ENCODE measurements at regions not wholly inside any gene's neighbourhood (a gene's known extent, or its start where the extent isn't known, plus 50 kb on each side); places are given as distances from the start of the nearest gene placed in this dataset.

DNA sequence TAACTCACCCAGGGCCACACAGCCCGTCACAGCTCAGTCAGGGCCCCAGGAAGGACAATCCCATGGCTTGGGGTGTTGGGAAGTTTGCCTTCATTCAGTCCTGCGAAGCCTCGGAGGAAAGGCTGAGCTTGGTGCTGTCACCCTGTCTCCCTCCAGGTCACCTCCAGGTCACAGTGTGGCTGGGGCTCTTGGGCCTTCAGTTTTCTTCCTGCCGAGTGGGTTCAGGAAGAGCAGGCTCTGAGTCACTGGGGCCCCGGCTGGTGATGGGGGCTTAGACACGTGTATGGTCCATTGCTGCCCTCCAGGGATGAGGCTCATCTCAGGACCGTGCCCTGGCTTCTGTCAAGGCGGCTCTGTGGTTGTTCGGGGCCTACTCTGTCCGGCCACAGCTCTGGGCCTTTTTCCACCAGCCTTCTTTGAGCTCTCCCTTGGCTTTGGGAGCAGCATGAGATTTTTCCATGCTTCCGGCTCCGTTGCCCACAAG is 118.6 kb downstream of the INHBB start (continued):
- no peak for TF ChIP-seq RCOR2 (CRISPR knock-in tag; IDR thresholded peaks at IDR 0.05)
- peak; percentile 62; the same call in 1 of the 2 replicates for TF ChIP-seq ZFP90 (CRISPR knock-in tag; IDR thresholded peaks at IDR 0.05; ENCODE audit: borderline replicate concordance)
- peak; percentile 37; the same call in 1 of the 2 replicates for TF ChIP-seq MED1 (CRISPR knock-in tag; IDR thresholded peaks at IDR 0.05)
- TF ChIP-seq FOXA1 (IDR thresholded peaks at IDR 0.05), result no peak
- no peak for TF ChIP-seq FOXA1 (CRISPR knock-in tag; IDR thresholded peaks at IDR 0.05)
- TF ChIP-seq ZNF780A (CRISPR knock-in tag; IDR thresholded peaks at IDR 0.05), result no peak
- no peak for TF ChIP-seq ZNF350 (CRISPR knock-in tag; IDR thresholded peaks at IDR 0.05; ENCODE audit: borderline replicate concordance, low read depth)
- TF ChIP-seq, protein P1, sequence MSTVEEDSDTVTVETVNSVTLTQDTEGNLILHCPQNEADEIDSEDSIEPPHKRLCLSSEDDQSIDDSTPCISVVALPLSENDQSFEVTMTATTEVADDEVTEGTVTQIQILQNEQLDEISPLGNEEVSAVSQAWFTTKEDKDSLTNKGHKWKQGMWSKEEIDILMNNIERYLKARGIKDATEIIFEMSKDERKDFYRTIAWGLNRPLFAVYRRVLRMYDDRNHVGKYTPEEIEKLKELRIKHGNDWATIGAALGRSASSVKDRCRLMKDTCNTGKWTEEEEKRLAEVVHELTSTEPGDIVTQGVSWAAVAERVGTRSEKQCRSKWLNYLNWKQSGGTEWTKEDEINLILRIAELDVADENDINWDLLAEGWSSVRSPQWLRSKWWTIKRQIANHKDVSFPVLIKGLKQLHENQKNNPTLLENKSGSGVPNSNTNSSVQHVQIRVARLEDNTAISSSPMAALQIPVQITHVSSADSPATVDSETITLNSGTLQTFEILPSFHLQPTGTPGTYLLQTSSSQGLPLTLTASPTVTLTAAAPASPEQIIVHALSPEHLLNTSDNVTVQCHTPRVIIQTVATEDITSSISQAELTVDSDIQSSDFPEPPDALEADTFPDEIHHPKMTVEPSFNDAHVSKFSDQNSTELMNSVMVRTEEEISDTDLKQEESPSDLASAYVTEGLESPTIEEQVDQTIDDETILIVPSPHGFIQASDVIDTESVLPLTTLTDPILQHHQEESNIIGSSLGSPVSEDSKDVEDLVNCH (CRISPR knock-in tag; IDR thresholded peaks at IDR 0.05), result no peak
- TF ChIP-seq, protein P2, sequence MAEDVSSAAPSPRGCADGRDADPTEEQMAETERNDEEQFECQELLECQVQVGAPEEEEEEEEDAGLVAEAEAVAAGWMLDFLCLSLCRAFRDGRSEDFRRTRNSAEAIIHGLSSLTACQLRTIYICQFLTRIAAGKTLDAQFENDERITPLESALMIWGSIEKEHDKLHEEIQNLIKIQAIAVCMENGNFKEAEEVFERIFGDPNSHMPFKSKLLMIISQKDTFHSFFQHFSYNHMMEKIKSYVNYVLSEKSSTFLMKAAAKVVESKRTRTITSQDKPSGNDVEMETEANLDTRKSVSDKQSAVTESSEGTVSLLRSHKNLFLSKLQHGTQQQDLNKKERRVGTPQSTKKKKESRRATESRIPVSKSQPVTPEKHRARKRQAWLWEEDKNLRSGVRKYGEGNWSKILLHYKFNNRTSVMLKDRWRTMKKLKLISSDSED (CRISPR knock-in tag; IDR thresholded peaks at IDR 0.05), result no peak
- TF ChIP-seq IKZF4 (CRISPR knock-in tag; IDR thresholded peaks at IDR 0.05; ENCODE audit: borderline replicate concordance, low read depth, not compliant biosample characterization), result no peak
- TF ChIP-seq, protein P3, sequence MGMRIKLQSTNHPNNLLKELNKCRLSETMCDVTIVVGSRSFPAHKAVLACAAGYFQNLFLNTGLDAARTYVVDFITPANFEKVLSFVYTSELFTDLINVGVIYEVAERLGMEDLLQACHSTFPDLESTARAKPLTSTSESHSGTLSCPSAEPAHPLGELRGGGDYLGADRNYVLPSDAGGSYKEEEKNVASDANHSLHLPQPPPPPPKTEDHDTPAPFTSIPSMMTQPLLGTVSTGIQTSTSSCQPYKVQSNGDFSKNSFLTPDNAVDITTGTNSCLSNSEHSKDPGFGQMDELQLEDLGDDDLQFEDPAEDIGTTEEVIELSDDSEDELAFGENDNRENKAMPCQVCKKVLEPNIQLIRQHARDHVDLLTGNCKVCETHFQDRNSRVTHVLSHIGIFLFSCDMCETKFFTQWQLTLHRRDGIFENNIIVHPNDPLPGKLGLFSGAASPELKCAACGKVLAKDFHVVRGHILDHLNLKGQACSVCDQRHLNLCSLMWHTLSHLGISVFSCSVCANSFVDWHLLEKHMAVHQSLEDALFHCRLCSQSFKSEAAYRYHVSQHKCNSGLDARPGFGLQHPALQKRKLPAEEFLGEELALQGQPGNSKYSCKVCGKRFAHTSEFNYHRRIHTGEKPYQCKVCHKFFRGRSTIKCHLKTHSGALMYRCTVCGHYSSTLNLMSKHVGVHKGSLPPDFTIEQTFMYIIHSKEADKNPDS (CRISPR knock-in tag; IDR thresholded peaks at IDR 0.05), result no peak
- TF ChIP-seq, protein P4, sequence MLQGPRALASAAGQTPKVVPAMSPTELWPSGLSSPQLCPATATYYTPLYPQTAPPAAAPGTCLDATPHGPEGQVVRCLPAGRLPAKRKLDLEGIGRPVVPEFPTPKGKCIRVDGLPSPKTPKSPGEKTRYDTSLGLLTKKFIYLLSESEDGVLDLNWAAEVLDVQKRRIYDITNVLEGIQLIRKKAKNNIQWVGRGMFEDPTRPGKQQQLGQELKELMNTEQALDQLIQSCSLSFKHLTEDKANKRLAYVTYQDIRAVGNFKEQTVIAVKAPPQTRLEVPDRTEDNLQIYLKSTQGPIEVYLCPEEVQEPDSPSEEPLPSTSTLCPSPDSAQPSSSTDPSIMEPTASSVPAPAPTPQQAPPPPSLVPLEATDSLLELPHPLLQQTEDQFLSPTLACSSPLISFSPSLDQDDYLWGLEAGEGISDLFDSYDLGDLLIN (CRISPR knock-in tag; IDR thresholded peaks at IDR 0.05; ENCODE audit: borderline replicate concordance), result no peak
- TF ChIP-seq PHF5A (CRISPR knock-in tag; IDR thresholded peaks at IDR 0.05; ENCODE audit: low read depth, unreplicated experiment), result no peak
- TF ChIP-seq ZNF382 (CRISPR knock-in tag; IDR thresholded peaks at IDR 0.05; ENCODE audit: borderline replicate concordance), result no peak
- TF ChIP-seq, protein P5, sequence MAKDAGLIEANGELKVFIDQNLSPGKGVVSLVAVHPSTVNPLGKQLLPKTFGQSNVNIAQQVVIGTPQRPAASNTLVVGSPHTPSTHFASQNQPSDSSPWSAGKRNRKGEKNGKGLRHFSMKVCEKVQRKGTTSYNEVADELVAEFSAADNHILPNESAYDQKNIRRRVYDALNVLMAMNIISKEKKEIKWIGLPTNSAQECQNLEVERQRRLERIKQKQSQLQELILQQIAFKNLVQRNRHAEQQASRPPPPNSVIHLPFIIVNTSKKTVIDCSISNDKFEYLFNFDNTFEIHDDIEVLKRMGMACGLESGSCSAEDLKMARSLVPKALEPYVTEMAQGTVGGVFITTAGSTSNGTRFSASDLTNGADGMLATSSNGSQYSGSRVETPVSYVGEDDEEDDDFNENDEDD (CRISPR knock-in tag; IDR thresholded peaks at IDR 0.05; ENCODE audit: borderline replicate concordance), result peak; percentile 14; the same call in 1 of the 2 replicates
- no peak for TF ChIP-seq ZNF547 (CRISPR knock-in tag; IDR thresholded peaks at IDR 0.05)
- peak; percentile 46; the same call in 1 of the 2 replicates for TF ChIP-seq HDAC2 (CRISPR knock-in tag; IDR thresholded peaks at IDR 0.05)
- TF ChIP-seq, protein P6, sequence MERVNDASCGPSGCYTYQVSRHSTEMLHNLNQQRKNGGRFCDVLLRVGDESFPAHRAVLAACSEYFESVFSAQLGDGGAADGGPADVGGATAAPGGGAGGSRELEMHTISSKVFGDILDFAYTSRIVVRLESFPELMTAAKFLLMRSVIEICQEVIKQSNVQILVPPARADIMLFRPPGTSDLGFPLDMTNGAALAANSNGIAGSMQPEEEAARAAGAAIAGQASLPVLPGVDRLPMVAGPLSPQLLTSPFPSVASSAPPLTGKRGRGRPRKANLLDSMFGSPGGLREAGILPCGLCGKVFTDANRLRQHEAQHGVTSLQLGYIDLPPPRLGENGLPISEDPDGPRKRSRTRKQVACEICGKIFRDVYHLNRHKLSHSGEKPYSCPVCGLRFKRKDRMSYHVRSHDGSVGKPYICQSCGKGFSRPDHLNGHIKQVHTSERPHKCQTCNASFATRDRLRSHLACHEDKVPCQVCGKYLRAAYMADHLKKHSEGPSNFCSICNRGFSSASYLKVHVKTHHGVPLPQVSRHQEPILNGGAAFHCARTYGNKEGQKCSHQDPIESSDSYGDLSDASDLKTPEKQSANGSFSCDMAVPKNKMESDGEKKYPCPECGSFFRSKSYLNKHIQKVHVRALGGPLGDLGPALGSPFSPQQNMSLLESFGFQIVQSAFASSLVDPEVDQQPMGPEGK (CRISPR knock-in tag; IDR thresholded peaks at IDR 0.05), result 0 out of 2 replicates have a peak, but pooled peaks have one; percentile 8
- no peak for TF ChIP-seq ZNF782 (CRISPR knock-in tag; IDR thresholded peaks at IDR 0.05; ENCODE audit: borderline replicate concordance)
